GM18858 (cell line): ENCODE measurements at regions not wholly inside any gene's neighbourhood (a gene's known extent, or its start where the extent isn't known, plus 50 kb on each side); places are given as distances from the start of the nearest gene placed in this dataset.

ENCODE experiments used
- ATAC-seq: cut with Tn5 transposase; IDR thresholded peaks from one replicate; pipeline ENCODE4 v1.9.1; 2021; ENCODE audit not compliant: unreplicated experiment

- ATAC-seq: no peak
These were observed 63.4 kb upstream of the SIRPG start for GRCh38 chr20:1720845-1721475.

GRCh38 chr20:1720226-1720625 is 62.6 kb upstream of the SIRPG start:
- no peak for ATAC-seq

GRCh38 chr20:1718604-1719384 is 61.2 kb upstream of the SIRPG start:
- ATAC-seq: no peak

GRCh38 chr20:1712634-1713624 is 55.4 kb upstream of the SIRPG start:
- ATAC-seq: no peak

- no peak for ATAC-seq
These were observed 54.4 kb upstream of the SIRPG start for GRCh38 chr20:1711826-1712601.

- ATAC-seq: no peak
These were observed 53.7 kb upstream of the SIRPG start for GRCh38 chr20:1711266-1711665.

- ATAC-seq: no peak
These were observed 52.9 kb upstream of the SIRPG start for GRCh38 chr20:1710484-1710883.

- no peak for ATAC-seq
These were observed 50.2 kb upstream of the SIRPG start for GRCh38 chr20:1707588-1708449.
